ENCODE measurements at regions not wholly inside any gene's neighbourhood (a gene's known extent, or its start where the extent isn't known, plus 50 kb on each side); places are given as distances from the start of the nearest gene placed in this dataset.

- no peaks in the 10 kb centered on the region for H3K9me1 ChIP-seq (replicated peaks; ENCODE audit: control insufficient read depth, extremely low read depth, insufficient read depth, low read length)
- no peak overlapping the region for H3K4me3 ChIP-seq (replicated peaks in 1 of 3; ENCODE audit: insufficient read depth in 1 of 3, low read depth in 1 of 3, low read length in 3 of 3)
- no peaks in the 10 kb centered on the region for H3K27me3 ChIP-seq (ENCODE audit: control insufficient read depth in 2 of 2, insufficient read depth in 2 of 2, low read length in 2 of 2)
- no peaks in the 10 kb centered on the region for H3K79me2 ChIP-seq (ENCODE audit: control insufficient read depth, insufficient read depth, low read length)
- CTCF ChIA-PET: interaction anchor here (2.4 to 2.9 kb wide), 2 partner anchors 10 to 11 kb away, joined by 5 to 7 read pairs; no protein-coding TSS in a partner anchor
- TF ChIP-seq, protein P1, sequence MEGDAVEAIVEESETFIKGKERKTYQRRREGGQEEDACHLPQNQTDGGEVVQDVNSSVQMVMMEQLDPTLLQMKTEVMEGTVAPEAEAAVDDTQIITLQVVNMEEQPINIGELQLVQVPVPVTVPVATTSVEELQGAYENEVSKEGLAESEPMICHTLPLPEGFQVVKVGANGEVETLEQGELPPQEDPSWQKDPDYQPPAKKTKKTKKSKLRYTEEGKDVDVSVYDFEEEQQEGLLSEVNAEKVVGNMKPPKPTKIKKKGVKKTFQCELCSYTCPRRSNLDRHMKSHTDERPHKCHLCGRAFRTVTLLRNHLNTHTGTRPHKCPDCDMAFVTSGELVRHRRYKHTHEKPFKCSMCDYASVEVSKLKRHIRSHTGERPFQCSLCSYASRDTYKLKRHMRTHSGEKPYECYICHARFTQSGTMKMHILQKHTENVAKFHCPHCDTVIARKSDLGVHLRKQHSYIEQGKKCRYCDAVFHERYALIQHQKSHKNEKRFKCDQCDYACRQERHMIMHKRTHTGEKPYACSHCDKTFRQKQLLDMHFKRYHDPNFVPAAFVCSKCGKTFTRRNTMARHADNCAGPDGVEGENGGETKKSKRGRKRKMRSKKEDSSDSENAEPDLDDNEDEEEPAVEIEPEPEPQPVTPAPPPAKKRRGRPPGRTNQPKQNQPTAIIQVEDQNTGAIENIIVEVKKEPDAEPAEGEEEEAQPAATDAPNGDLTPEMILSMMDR (IDR thresholded peaks at IDR 0.05; ENCODE audit: extremely low read depth in 1 of 2, insufficient read depth in 1 of 2, low read depth in 1 of 2, low read length in 2 of 2): no peak
- TF ChIP-seq GATA2 (IDR thresholded peaks at IDR 0.05; ENCODE audit: insufficient read depth, insufficient read length, low read depth, low read length): peak; percentile 48
- no peak overlapping the region for H3K9ac ChIP-seq (replicated peaks; ENCODE audit: extremely low read depth, insufficient read depth, low read length)
- DNase-seq (ENCODE audit: low read depth, low spot score) (peak; percentile 15), FAIRE-seq (no peak)
- H4K20me1 ChIP-seq (replicated peaks; ENCODE audit: control insufficient read depth, extremely low read depth, insufficient read depth, low read length): no peaks in the 10 kb centered on the region
- dilution Hi-C loops (cut with MboI; ENCODE audit: extremely low pct_ligation_motif_present, low sequenced_read_pairs) (no loop called here), intact Hi-C loops (cut with micrococcal nuclease) (loop anchor here (2.0 kb wide), 1 partner anchor 157 kb away; no protein-coding TSS in a partner anchor)
- H3K4me1 ChIP-seq (ENCODE audit: control insufficient read depth, extremely low read depth, insufficient read depth, low read length): peaks cover 6% of the 10 kb centered on the region
- POLR2A ChIA-PET: no interaction called here
- H3K36me3 ChIP-seq (ENCODE audit: control insufficient read depth in 2 of 2, extremely low read depth in 1 of 2, insufficient read depth in 2 of 2, low read length in 2 of 2): no peaks in the 10 kb centered on the region
- BruUV-seq (replicated peaks): no TSS peak
- H3K4me2 ChIP-seq (ENCODE audit: insufficient read depth, low read length): peak overlapping the region; percentile 21
- peak overlapping the region; percentile 62 for H2AFZ ChIP-seq (ENCODE audit: low read depth, low read length)
- no peaks in the 10 kb centered on the region for H3K9me3 ChIP-seq (replicated peaks; ENCODE audit: control insufficient read depth, insufficient read depth, low read length)
- no peak overlapping the region for H3K27ac ChIP-seq (ENCODE audit: insufficient read depth, low read depth, low read length)
Observed at GRCh38 chr1:193339401-193339800, 153.0 kb upstream of the B3GALT2 start.

DNA sequence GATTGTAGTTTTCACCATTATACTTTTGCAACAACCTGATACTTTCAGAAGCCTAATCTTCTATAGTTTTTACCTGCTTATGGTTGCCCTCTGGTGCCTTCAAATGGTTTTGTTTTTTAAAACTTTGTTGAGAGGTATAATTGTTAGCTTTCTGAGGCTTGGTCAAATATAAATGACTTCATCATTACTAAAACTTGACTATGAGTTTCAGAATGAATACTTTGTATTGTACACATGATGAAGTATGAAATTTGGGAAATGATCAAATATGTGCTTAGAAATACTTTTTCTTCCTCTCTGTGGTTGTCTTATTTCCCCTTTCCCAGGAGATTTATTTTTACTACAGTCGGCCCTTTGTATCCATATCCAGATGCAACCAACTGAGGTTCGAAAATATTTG lies 151.8 kb upstream of the B3GALT2 start:
- BruUV-seq (replicated peaks): no TSS peak
- peak; percentile 27 for DNase-seq (ENCODE audit: low read depth, low spot score)
- Histone ChIP-seq H3K36me3 (ENCODE audit: control insufficient read depth in 2 of 2, extremely low read depth in 1 of 2, insufficient read depth in 2 of 2, low read length in 2 of 2) (no peaks in the 10 kb centered on the region), H3K4me2 (ENCODE audit: insufficient read depth, low read length) (no peak overlapping the region), H3K79me2 (ENCODE audit: control insufficient read depth, insufficient read depth, low read length) (no peaks in the 10 kb centered on the region), H3K9me3 (replicated peaks; ENCODE audit: control insufficient read depth, insufficient read depth, low read length) (no peaks in the 10 kb centered on the region), H2AFZ (ENCODE audit: low read depth, low read length) (no peak overlapping the region), H3K27me3 (ENCODE audit: control insufficient read depth in 2 of 2, insufficient read depth in 2 of 2, low read length in 2 of 2) (no peaks in the 10 kb centered on the region), H3K4me3 (replicated peaks in 1 of 3; ENCODE audit: insufficient read depth in 1 of 3, low read depth in 1 of 3, low read length in 3 of 3) (no peak overlapping the region), H3K9me1 (replicated peaks; ENCODE audit: control insufficient read depth, extremely low read depth, insufficient read depth, low read length) (no peaks in the 10 kb centered on the region), H3K27ac (ENCODE audit: insufficient read depth, low read depth, low read length) (no peak overlapping the region), H4K20me1 (replicated peaks; ENCODE audit: control insufficient read depth, extremely low read depth, insufficient read depth, low read length) (no peaks in the 10 kb centered on the region), H3K4me1 (ENCODE audit: control insufficient read depth, extremely low read depth, insufficient read depth, low read length) (peaks cover 6% of the 10 kb centered on the region), H3K9ac (replicated peaks; ENCODE audit: extremely low read depth, insufficient read depth, low read length) (peak overlapping the region; percentile 2)
- intact Hi-C loops (cut with micrococcal nuclease): loop anchor here (2.0 kb wide), 1 partner anchor 155 kb away; no protein-coding TSS in a partner anchor
- dilution Hi-C loops (cut with MboI; ENCODE audit: extremely low pct_ligation_motif_present, low sequenced_read_pairs): no loop called here
- FAIRE-seq: no peak
- no peak for TF ChIP-seq MYC (IDR thresholded peaks at IDR 0.05; ENCODE audit: low read depth, low read length)
- TF ChIP-seq POLR2AphosphoS5 (IDR thresholded peaks at IDR 0.05; ENCODE audit: insufficient read depth, low read depth, low read length): no peak
- TF ChIP-seq FOS (IDR thresholded peaks at IDR 0.05; ENCODE audit: borderline replicate concordance, insufficient read depth, low read length): no peak
- TF ChIP-seq MAX (IDR thresholded peaks at IDR 0.05; ENCODE audit: insufficient read depth, insufficient read length): no peak
- TF ChIP-seq JUN (IDR thresholded peaks at IDR 0.05; ENCODE audit: borderline replicate concordance, insufficient read depth, insufficient read length, low read depth): no peak
- no peak for TF ChIP-seq POLR2A (IDR thresholded peaks at IDR 0.05; ENCODE audit: low read depth, low read length)
- TF ChIP-seq GATA2 (IDR thresholded peaks at IDR 0.05; ENCODE audit: insufficient read depth, insufficient read length, low read depth, low read length): no peak
- TF ChIP-seq, protein P1 (IDR thresholded peaks at IDR 0.05; ENCODE audit: extremely low read depth in 1 of 2, insufficient read depth in 1 of 2, low read depth in 1 of 2, low read length in 2 of 2): no peak
- no peak for TF ChIP-seq EZH2 (IDR thresholded peaks at IDR 0.05; ENCODE audit: borderline replicate concordance, low read depth, low read length, severe bottlenecking)
- POLR2A ChIA-PET: no interaction called here
- CTCF ChIA-PET: interaction anchor here (1.6 to 2.9 kb wide), 4 partner anchors 10 to 154 kb away, joined by 5 to 11 read pairs (median 8); no protein-coding TSS in a partner anchor
